LHCN-M2 (cell line): ENCODE measurements at regions not wholly inside any gene's neighbourhood (a gene's known extent, or its start where the extent isn't known, plus 50 kb on each side); places are given as distances from the start of the nearest gene placed in this dataset.
A peak's percentile ranks its signal among the peaks of the same experiment; 100 is the strongest.

Source experiments
- DNase-seq: peaks from one replicate; pipeline ENCODE4 v3.0.0-alpha.2; 2012; ENCODE audit warnings: low read depth

DNA sequence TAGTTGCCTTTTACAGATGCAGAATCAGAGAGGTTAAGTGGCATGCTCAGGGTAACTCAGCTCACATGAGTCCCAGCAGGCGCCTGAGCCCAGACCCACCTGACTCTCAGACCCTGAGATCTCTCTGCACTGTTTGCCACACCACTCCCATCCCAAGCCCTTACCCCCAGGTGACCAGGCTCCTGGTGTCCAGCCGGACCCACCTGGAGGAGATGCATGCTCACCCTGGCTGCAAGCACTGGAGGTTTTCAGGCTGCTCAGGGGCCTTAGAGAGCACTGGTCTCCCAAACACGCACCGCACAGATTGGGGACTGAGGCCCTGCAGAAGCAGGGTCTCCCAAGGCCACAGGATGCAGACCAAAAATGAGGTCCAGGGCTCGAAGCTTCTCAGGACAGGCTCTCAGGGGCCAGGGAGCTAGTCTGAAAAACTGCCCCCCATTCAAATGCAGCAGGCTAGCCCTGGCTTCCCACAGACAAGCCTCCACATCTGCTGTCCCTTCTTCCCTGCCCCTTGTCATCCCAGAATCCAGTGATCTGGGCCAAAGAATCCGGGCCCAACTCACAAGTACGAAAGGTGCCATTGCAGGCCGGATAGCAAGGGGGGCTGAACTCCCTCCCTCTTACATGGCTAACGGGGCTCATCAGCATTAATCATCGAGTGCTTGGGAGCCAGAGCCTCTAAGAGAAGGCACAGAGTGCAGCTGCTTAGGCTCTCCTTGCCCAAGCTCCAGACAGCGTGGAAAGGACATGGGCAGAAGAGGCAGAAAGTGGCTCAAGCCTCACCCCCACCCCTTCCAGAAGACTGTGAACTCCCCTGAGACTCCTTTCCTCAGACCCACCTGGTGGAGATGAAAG is 90.2 kb upstream of the PRR20G start:
- no peak for DNase-seq

DNA sequence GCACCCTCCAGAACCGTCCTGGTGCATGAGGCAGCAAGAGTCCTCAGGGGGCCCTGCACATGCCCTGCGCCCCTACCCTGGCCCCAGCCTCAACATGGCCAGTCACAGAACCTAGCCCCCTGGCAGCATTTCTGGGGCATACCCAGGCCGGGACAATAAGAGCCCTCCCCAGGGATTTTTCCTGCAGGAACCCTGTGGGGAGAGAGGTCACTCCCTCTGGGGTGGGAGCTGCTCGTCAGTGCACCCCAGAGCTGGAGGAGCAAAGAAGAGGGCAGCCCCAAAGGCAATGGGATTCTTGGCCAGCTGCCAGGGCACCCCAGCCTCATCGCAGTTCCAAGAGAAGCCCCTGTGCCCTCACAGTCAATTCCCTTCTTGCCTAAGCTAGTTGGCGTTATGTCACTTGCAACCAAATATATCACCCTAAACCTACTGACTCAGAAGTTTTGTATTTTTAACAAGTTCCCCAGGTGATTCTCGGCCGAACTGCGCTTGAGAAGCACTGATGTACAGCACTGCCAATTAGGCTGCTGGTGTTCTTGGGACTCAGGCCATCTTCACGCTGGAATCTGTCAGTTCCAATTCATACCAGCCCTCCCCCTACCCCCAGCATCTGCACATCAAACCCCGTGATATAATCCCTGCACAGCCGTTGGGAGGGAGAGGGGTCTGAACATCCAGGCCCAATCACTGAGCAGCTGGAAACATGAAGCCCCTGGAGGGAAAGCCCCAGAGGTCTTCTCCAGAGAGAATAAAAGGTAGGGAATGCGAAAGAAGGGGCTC is 87.5 kb upstream of the PRR20G start:
- no peak for DNase-seq

DNA sequence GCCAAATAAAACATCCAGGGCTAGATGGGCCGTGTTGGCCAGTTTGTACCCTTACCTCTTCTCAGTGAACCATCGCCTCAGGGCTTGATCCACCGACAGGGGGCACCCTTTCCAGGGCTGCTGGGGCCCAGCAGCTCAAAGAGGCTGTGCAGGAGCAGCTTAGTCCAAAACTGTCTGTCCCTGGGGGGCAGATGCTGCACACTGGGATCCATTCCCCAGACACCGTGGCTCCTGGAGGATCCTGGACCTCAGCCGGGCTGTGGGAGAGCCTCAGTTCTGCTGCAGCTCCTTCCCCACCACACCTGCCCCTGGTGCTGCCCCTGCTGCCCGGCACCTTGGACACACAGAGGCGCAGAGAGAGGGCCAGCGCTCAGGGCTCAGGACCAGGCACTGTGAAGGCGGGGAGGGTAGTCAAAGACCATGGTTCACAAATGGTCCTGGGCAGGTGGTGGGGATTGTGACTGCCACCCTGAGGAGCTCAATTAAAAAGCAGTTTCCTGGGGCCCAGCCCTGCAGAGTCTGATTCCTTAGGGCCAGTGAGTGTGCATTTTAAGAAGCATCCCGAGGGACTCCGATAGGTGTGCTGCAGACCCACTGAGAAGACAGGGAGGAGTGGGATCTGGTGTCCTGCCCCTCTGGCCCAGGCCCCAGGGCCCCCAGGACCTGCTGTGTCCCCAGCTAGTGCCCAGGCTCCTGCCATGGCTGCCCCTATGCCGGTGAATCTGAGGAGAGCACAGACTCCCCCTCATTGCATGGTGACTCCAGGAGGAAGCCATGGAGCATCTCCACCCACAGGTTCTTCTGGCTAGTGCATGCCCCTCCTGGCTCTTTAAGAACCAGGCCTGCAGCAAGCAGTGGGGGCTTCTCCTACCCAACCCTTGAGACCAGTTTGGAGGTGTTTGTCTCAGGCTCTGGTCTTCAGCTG is 86.5 kb upstream of the PRR20G start:
- DNase-seq = peak; percentile 2

DNA sequence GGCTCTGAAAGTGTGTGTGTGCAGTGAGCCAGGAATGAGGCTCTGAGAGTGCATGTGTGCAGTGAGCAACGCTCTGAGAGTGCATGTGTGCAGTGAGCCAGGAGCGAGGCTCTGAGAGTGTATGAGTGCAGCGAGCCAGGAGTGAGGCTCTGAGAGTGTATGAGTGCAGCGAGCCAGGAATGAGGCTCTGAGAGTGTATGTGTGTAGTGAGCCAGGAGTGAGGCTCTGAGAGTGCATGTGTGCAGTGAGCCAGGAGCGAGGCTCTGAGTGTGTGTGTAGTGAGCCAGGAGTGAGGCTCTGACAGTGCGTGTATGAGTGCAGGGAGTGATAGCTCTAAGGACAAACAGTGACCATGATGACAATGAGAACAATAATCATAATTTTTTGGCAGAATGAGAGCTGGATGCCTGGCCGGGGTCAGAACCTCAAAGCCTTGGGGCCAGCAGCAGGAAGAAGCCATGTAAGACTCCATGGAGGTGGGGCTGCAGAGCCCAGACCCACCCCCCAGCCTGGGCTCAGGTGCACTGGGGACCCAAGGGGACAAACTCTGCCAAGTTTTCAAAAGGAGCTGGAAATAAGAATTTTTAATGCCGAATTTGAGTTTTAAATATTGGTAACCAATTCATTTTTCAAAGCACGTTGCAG is 85.7 kb upstream of the PRR20G start:
- DNase-seq = no peak

DNA sequence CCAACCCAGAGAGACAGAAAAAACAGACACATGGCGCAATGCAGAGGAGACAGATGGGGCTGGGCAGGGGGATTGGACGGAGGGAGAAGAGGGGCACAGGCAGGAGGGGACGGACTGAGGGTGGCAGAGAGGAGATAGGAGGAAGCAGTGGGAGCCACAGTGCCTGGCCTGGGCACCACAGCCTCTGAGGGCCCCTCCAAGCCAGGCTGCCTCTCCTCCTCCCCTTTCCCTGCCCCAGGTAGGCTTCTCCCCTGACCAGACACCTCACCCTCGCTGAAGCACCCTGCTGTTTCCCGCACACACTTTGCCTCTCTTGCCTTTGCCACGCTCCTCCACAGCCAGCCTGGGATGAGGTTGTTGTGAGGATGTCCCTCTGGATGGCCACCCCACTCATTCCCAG is 84.0 kb upstream of the PRR20G start:
- DNase-seq = no peak

DNA sequence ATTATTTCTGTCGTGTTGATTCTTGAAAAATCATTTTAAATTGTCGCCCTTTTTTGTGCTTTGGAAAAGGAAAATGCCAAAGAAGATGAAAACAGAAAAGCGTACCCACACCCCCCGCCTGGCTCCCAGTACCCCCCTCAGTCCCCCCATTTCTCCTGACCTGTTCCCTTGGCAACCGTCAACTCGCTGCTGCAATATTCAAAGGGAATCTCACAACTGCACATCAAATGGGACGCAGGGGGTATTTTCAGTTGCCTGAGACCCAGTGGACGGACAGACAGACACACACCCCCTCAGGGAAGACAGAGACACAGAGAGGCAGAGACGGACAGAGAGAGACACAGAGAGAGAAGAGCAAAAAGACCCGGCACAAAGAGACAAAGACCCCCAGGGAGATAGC is 83.5 kb upstream of the PRR20G start:
- DNase-seq = no peak

DNA sequence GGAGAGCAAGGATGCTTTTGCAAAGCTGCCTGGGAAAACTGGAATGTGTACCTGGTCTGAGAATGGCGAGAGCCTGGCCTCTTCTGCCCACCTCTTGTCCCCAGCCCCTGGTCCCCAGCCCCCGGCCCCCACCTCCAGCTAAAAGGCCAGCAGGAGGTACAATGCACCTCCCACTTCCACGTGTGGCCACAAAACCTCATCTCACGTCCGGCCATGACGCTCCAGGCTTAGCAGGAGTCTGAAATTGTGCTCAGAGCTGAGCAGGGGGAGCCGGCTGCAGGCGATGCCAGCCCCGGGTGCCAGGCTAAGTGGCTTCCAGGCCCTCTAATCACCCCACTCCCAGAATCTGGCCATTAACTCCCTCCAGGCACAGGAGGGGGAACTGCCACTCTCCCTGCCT is 83.1 kb upstream of the PRR20G start:
- no peak for DNase-seq

DNA sequence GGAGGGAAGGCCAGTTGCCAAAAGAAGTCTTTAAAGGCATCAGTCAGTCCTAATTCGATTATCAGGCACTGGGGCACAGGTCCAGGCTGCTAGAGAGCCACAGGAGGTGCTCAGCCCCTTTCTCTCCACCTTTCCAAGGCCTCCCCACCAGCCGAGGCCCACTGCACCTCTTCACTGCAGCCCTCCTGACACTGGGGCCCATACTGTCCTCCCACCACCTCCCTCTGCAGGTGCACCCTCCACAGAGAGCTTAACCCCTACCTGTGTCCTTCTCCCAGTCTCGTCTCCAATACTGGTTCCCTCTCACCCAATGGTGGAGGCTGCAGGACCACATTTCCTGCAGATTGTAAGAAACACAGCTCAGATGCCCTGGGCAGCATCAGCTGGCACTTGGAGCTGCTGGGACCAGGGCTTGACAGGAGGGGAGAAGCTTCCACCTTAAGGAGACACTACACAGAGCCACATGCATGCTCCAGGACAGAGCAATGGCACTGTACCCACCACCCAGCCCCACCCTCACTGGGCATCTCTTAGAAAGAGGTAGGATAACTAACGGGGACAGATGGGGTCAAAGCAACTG is 81.6 kb upstream of the PRR20G start:
- no peak for DNase-seq

DNA sequence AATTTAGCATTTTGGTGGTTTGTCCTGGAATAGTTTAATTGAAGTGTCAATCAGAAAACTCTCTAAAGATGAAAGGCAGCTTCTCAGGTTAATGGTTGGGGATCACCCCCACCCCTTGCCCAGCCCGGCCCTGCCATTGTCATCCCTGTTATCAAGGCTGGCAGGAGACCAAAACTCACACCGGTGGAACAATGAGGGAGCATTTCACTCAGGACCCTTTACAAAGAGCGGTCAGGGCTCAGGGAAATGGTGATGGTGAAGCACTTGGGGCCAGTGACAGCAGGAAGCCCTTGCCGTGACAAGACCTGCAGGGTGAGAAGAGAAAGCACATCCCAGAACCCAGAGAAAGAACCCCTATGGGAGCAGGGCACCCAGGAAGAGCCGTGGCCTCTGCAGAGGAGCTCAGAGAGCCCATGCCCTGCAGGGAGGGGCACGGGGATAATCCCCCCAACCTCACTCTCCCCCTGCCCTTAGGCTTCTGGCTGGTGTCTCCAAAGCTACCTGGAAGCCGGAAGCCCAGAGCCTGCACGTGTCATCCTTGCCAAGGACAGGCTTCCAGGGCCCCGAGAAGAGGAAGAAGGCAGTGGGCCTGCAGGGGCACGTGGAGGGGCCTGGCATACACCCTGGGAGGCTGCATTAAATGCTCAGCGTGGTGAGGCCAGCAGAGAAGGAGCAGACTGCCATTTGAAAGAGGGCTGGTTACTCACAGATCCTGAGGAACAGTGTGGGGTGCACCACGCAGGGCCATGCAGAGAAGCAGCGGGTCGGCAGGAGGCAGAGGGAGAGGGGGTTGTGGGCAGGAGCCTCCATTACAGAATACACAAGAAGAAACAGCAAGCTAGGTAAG is 80.6 kb upstream of the PRR20G start:
- no peak for DNase-seq

DNA sequence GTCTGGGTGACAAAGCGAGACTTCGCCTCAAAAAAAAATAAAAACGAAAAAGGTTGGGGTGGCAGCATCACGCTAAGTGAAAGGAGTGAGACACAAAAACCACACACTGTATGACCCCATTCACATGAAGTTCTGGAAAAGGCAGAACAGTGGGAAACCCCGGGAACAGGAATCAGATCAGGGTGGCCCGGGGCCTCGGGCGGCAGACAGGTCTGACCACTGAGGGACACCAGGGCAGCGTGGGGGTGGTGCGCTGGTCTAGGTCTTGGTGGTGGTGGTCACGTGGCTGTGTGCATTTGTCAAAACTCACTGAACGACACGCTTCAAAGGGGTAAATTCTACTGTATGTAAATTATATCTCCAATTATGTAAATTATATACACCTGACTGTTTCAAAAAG is 79.7 kb upstream of the PRR20G start:
- no peak for DNase-seq

DNA sequence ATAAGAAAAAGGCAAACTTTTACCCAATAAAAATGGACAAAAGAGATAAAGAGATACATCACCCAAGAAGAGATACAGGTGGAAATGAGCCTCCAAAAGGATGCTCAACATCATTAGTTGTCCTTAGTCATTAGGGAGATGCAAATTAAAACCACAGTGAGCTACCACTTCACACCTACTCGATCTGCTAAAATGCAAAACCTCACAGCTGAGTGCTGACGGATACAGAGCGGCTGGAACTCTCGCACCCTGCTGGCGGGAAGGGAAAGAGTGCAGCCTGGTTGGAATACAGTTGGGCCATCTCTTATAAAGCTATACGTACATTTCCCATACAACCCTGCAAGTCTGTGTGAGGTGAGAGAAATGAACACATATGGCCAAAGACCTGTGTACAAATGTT is 78.5 kb upstream of the PRR20G start:
- DNase-seq = no peak

DNA sequence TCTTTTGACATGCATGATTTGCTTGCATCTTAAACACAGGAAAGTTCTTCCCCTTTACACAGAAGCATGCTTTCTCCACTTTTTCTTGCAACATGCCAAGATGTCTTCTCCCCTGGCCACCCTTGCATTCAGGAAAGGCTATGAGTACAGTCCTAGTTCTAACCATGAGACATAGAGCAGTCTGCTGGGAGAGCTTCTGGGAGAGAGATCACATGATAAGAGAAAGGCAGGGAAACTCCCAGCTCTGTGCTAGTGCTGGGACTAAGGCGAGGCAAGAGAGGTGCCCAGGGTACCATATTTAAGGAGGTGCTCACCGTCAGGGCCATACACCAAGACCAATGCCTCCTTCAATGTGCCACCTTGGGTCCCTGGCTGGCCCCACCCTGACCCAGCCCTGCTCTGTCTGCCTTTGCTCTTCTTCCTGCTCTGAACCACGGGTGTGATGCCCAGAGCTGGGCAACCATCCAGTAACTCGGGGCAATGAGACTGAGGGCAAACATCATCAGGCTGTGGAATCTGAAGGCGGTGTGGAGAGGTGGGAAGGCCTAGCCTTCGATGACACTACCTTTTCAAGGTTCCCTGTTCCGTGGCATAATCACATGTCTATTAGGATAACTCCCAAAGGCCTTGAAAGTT is 77.4 kb upstream of the PRR20G start:
- no peak for DNase-seq

DNA sequence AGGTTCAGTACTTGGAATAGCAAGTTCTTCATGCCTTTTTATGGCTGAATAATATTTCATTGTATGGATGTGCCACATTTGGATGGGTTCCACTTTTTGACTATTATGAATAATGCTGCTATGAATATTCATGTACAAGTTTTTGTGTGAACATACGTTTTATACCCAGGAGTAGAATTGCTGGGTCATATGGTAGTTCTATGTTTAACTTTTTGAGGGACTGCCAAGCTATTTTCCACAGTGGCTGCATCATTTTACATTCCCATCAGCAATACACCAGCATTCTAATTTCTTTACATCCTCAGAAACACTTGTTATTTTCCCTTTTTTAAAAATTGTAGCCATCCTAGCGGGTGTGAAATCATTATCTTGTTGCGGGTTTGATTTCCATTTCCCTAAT is 76.0 kb upstream of the PRR20G start:
- no peak for DNase-seq

DNA sequence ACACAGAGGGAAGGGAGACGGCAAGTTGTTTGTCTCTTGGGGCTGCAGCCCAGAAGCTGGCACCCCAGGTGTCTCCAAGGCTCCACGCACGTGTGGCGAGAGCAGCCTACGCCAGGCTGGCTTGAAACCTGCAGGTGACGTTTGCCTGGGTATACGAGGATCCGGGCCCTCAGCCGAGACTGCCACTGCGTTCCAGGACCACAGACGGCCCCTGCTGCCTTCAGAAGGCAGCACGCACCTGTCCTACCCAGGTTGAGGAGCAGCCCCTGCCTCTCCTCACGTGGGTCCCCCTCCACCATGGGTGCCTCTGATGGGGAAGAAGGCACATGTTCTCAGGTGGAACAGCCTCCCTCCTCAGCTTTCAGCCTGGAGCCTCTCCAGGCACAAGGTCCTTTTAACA is 75.3 kb upstream of the PRR20G start:
- no peak for DNase-seq

DNA sequence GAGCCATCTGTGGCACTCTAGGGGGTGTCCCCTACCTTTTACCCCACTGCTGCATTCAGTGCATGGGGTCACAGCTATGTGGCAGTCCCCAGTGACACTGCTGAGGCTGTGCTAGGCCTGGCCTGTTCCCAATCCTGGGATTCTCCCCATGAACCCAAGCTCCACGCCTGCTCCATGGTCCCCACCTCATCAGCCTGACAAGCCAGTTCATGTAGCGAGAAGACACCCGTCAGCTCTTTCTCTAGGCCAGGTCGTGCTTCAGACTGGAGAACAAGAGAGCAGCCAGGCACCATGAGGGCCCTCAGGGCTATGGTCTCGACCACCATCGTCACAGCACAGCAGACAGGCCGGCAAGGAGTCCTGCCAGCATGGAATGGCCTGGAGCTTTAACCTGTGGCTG is 72.8 kb upstream of the PRR20G start:
- DNase-seq = no peak

DNA sequence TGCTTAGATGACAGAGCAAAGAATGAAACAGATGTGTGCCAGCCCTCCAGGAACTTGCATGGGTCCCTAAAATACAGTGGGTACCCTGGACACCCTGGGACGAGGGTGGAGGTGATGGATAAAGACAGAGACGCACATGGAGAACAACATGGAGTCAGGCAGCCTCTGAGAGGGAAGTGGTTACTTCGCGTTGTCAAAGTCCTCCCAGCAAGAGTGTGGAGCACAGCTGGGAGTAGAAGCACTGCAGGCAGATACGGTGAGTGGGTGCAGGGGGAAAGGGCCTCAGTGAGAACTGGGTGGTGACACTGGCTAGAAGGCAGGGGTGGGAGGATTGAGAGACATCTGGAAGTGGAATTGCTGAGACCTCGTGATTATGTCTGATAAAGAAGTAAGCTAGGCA is 70.8 kb upstream of the PRR20G start:
- DNase-seq = no peak

DNA sequence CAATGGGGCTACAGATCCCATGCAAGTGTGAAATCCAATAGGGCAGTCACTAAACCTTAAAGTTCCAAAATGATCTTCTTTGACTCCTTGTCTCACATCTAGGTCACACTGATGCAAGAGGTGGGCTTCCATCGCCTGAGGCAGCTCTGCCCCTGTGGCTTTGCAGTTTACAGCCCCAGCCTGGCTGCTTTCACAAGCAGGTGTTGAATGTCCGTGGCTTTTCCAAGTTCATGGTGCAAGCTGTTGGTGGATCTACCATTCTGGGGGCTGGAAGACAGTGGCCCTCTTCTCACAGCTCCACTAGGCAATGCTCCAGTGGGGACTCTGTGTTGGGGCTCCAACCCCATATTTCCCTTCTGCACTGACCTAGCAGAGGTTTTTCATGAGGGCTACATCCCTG is 68.5 kb upstream of the PRR20G start:
- no peak for DNase-seq

DNA sequence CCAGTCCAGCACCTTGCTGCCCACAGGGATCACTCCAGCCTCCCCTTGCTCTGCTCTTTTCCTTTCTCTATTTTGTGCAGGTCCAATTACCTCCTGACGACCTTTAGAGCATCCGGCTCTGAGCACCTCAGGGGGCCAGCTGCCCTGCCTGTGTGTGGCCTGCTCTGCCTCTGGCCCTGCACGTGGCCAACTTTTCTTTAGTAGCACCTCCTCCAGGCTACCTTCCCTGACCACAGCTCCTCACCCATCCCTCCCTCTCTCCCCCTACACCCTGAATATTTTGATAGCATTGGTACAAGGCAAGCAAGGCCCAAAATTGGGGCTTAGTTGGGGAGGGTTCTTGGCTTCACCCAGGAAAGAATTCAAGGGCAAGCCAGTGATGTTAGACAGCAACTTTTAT is 66.9 kb upstream of the PRR20G start:
- DNase-seq = no peak

DNA sequence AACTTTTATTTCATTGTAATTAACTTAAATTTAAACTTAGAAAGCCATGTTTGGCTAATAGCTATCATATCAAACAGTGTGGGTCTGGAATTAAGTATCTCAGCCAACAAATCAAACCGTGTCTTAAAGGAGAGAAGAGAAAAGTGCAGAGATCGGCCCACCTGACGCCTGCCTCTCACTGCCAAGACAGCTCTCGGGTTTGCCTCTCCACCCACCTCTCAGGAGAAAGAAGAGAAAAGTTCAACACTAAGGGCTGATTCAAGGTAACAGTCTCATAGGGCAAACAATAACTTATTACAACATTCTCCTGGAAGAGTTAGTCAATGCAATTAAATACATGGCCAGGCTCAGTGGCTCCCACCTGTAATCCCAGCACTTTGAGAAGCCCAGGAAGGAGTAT is 64.8 kb upstream of the PRR20G start:
- no peak for DNase-seq
